Inflammatory macrophage treated with lipopolysaccharide for 4 hours (primary cell): ENCODE measurements at regions not wholly inside any gene's neighbourhood (a gene's known extent, or its start where the extent isn't known, plus 50 kb on each side); places are given as distances from the start of the nearest gene placed in this dataset.

Experiments
- DNase-seq: peaks from one replicate; pipeline ENCODE4 v3.0.0-alpha.2; 2020

- DNase-seq = peak; percentile 48
These were observed 187.9 kb downstream of the OPA1 start for GRCh38 chr3:193780810-193781478.

- DNase-seq = no peak
These were observed 189.3 kb downstream of the OPA1 start for GRCh38 chr3:193782276-193782647.

GRCh38 chr3:193782747-193783146, 189.7 kb downstream of the OPA1 start:
- no peak for DNase-seq

- no peak for DNase-seq
These were observed 190.3 kb downstream of the OPA1 start for GRCh38 chr3:193783166-193783896.

- DNase-seq = no peak
These were observed 191.8 kb downstream of the OPA1 start for GRCh38 chr3:193784822-193785221.

GRCh38 chr3:193787496-193787870, 194.5 kb downstream of the OPA1 start:
- no peak for DNase-seq

GRCh38 chr3:193788189-193788991, 195.4 kb downstream of the OPA1 start:
- peak; percentile 63 for DNase-seq

GRCh38 chr3:193789455-193789854, 196.4 kb downstream of the OPA1 start:
- no peak for DNase-seq

GRCh38 chr3:193790086-193790990, 197.3 kb downstream of the OPA1 start:
- no peak for DNase-seq

GRCh38 chr3:193791041-193792032, 198.3 kb downstream of the OPA1 start:
- DNase-seq = no peak

- DNase-seq = no peak
These were observed 200.1 kb downstream of the OPA1 start for GRCh38 chr3:193793123-193793522.

GRCh38 chr3:193794002-193794881, 201.2 kb downstream of the OPA1 start:
- peak; percentile 45 for DNase-seq

- DNase-seq = no peak
These were observed 202.2 kb downstream of the OPA1 start for GRCh38 chr3:193795062-193795690.

GRCh38 chr3:193796089-193796488, 203.1 kb downstream of the OPA1 start:
- no peak for DNase-seq

GRCh38 chr3:193797566-193797965, 204.6 kb downstream of the OPA1 start:
- no peak for DNase-seq

- DNase-seq = no peak
These were observed 205.0 kb downstream of the OPA1 start for GRCh38 chr3:193798051-193798450.

GRCh38 chr3:193800138-193801043, 207.4 kb downstream of the OPA1 start:
- DNase-seq = no peak

- no peak for DNase-seq
These were observed 208.1 kb downstream of the OPA1 start for GRCh38 chr3:193801097-193801496.

GRCh38 chr3:193803288-193803687, 210.3 kb downstream of the OPA1 start:
- DNase-seq = no peak
